GM23248 (cell line): ENCODE measurements at regions not wholly inside any gene's neighbourhood (a gene's known extent, or its start where the extent isn't known, plus 50 kb on each side); places are given as distances from the start of the nearest gene placed in this dataset.

Experiments
- DNase-seq: peaks from one replicate; pipeline ENCODE4 v3.0.0-alpha.2; 2015
- H2AFZ ChIP-seq: fragments of 200-600 bp; sonication (generic); 2 replicates; pipeline ENCODE4 v1.6.1; 2016; ENCODE audit warnings: antibody characterized with exemption
- H3F3A ChIP-seq: fragments of 200-600 bp; sonication (generic); 2 replicates; pipeline ENCODE4 v1.6.1; 2016; ENCODE audit warnings: mild to moderate bottlenecking, antibody characterized with exemption, mixed run types; ENCODE audit not compliant: insufficient read depth
- H3K27ac ChIP-seq: fragments of 200-600 bp; sonication (generic); 2 replicates; pipeline ENCODE4 v1.5.1; 2016; ENCODE audit warnings: mild to moderate bottlenecking
- H3K27me3 ChIP-seq: fragments of 200-600 bp; sonication (generic); replicated peaks from 2 replicates; pipeline ENCODE4 v1.6.1; 2016; ENCODE audit warnings: mild to moderate bottlenecking; ENCODE audit not compliant: insufficient read depth
- H3K36me3 ChIP-seq: fragments of 200-600 bp; sonication (generic); 2 replicates; pipeline ENCODE4 v1.6.1; 2016; ENCODE audit warnings: low read depth, mild to moderate bottlenecking
- H3K4me1 ChIP-seq: fragments of 200-600 bp; sonication (generic); 2 replicates; pipeline ENCODE4 v1.6.1; 2016; ENCODE audit warnings: mild to moderate bottlenecking; ENCODE audit not compliant: insufficient read depth
- H3K4me2 ChIP-seq: fragments of 200-600 bp; sonication (generic); one replicate; pipeline ENCODE4 v1.6.1; 2016; ENCODE audit warnings: mild to moderate bottlenecking; ENCODE audit not compliant: unreplicated experiment
- H3K4me3 ChIP-seq: fragments of 200-600 bp; sonication (generic); 2 replicates; pipeline ENCODE4 v1.5.1; 2016; ENCODE audit warnings: mild to moderate bottlenecking
- H3K79me2 ChIP-seq: fragments of 200-600 bp; sonication (generic); 2 replicates; pipeline ENCODE4 v1.6.1; 2016; ENCODE audit warnings: mild to moderate bottlenecking; ENCODE audit not compliant: insufficient read depth
- H3K9ac ChIP-seq: fragments of 200-600 bp; sonication (generic); 2 replicates; pipeline ENCODE4 v1.6.1; 2016; ENCODE audit warnings: mild to moderate bottlenecking
- H3K9me2 ChIP-seq: fragments of 200-600 bp; sonication (generic); 2 replicates; pipeline ENCODE4 v1.6.1; 2016; ENCODE audit warnings: mixed run types, mild to moderate bottlenecking, moderate library complexity; ENCODE audit not compliant: insufficient read depth
- H3K9me3 ChIP-seq: fragments of 200-600 bp; sonication (generic); one replicate; pipeline ENCODE4 v1.6.1; 2017; ENCODE audit warnings: low read depth
- H4K20me1 ChIP-seq: fragments of 200-600 bp; sonication (generic); 2 replicates; pipeline ENCODE4 v1.6.0; 2016; ENCODE audit not compliant: insufficient read depth
- EZH2 ChIP-seq: fragments of 200-600 bp; sonication (generic); IDR thresholded peaks from 2 replicates; pipeline ENCODE4 v1.6.1; 2018; ENCODE audit warnings: antibody characterized with exemption, mild to moderate bottlenecking; ENCODE audit not compliant: insufficient read depth, poor library complexity, severe bottlenecking
- EZH2phosphoT487 ChIP-seq: fragments of 200-600 bp; sonication (generic); IDR thresholded peaks from 2 replicates; pipeline ENCODE4 v1.6.1; 2018; ENCODE audit warnings: antibody characterized with exemption, moderate library complexity, mild to moderate bottlenecking, low read depth; ENCODE audit not compliant: insufficient read depth
- WGBS, 2 experiments: methylation state at CpG; one replicate each; pipeline ENCODE4 v1.1.6; 2015 to 2017; ENCODE audit warnings: low lambda C conversion rate in 2 of 2, low coverage in 1 of 2; ENCODE audit errors: missing lambda C conversion rate in 2 of 2; 5-methylcytosine and 5-hydroxymethylcytosine counted together
- in situ Hi-C: fragments of 300-500 bp; cut with MboI; formaldehyde crosslinking; loops from 2 replicates; pipeline ENCODE4 v1.15.0; 2020

DNA sequence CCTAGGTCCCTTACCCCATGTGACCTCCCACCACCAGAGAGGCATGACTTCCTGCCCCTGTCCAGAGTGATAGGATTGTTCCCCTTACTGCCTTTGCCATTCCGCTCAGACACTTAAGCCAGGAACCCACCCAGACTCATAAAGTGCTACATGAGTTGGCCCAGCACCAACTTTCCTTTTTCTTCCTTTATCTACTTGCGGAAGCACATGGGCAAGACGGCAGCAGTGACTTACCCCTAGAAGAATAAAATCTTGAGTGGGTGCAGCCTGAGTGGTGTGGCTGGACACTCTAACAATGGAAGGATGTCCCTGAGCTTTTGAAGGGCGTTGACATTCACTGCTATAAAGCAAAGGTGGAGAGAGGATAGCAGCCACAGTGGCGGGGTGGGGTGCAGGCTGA is 100.1 kb downstream of the MAB21L3 start:
- no peaks in the 10 kb centered on the region for H3F3A ChIP-seq
- TF ChIP-seq EZH2phosphoT487 (no peak), EZH2 (no peak)
- no peak overlapping the region for H3K27ac ChIP-seq
- WGBS, 2 experiments: 38 to 40% methylated on average over 5 of the region's 5 CpGs
- in situ Hi-C loops: no loop called here
- no peaks in the 10 kb centered on the region for H4K20me1 ChIP-seq
- H3K9ac ChIP-seq: no peak overlapping the region
- no peak overlapping the region for H3K4me2 ChIP-seq
- H3K4me1 ChIP-seq: no peaks in the 10 kb centered on the region
- H3K79me2 ChIP-seq: no peaks in the 10 kb centered on the region
- no peaks in the 10 kb centered on the region for H3K36me3 ChIP-seq
- no peak overlapping the region for H3K4me3 ChIP-seq
- H2AFZ ChIP-seq: no peak overlapping the region
- peaks cover 13% of the 10 kb centered on the region; the same call in 1 of the 2 replicates for H3K27me3 ChIP-seq
- H3K9me2 ChIP-seq: no peaks in the 10 kb centered on the region
- no peaks in the 10 kb centered on the region for H3K9me3 ChIP-seq
- no peak for DNase-seq

- in situ Hi-C loops: no loop called here
- Histone ChIP-seq H3K27ac (no peak overlapping the region), H3K9me2 (no peaks in the 10 kb centered on the region), H2AFZ (no peak overlapping the region), H3K4me2 (no peak overlapping the region), H3K79me2 (no peaks in the 10 kb centered on the region), H3K4me3 (no peak overlapping the region), H3K9me3 (no peaks in the 10 kb centered on the region), H3K4me1 (no peaks in the 10 kb centered on the region), H3K9ac (no peak overlapping the region), H3K36me3 (no peaks in the 10 kb centered on the region), H3K27me3 (peaks cover 5% of the 10 kb centered on the region; the same call in 1 of the 2 replicates), H4K20me1 (no peaks in the 10 kb centered on the region), H3F3A (no peaks in the 10 kb centered on the region)
- no peak for TF ChIP-seq EZH2phosphoT487
- no peak for TF ChIP-seq EZH2
- 52 to 54% methylated on average over 6 of the region's 6 CpGs for WGBS, 2 experiments
- DNase-seq: no peak
These were observed 107.7 kb downstream of the MAB21L3 start for GRCh38 chr1:116218922-116219321.

DNA sequence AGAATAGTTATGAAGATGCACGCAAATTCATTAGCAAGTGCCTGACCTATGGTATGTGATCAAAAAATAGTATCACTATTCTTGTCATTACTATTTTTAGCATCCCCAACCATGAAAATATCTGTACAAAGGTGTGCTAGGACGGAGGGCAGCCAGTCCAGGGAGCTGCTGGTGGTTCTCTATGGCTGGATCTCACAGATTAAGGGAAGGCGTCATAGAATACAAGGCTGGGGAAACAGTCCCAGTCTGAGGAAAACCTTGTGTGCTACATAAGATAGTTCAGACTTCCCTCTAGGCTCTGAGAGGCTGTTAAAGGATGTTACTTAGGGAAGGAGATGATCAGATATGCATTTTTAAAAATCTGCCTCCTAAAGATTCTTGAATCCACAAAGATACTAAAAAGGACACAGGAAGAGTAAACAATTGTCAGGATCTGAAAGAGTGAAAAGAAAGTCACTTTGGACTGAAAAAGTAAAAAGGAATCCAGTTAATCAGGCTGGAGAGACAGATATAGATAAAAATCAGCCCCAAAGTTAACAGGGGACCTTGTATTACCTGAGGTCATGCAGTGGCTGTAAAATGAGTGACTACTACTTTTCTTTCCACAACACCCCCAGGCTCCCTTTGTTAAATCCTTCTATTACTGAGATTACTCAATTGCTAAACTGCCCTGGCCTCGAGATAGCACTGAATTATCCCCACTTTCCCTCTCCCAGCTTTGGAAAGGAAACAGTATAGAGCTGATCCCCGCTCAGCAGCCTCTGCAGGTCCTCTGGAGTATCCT is 108.6 kb downstream of the MAB21L3 start:
- whole genome bisulfite sequencing, 2 experiments: 47 to 52% methylated on average over 5 of the region's 5 CpGs
- TF ChIP-seq EZH2: no peak
- TF ChIP-seq EZH2phosphoT487: no peak

DNA sequence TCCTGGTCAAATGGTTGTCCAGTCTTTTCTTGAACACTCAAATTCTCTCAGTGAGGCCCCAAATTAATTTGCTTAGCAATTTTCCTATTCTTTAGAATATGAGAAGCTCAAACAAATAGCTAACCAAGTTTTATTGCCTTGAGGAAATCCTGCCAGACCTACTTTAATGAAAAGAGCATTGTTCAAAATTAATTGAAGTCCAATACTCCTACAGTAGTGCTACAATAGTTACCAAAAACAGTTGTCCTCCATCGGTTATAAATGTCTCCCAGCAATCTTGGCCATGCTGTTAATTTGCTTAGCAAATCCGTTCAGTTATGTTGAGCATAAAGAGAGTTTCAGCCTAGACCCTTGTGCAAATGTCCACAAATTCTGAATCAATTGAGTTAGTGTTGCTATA is 112.9 kb downstream of the MAB21L3 start:
- H2AFZ ChIP-seq: no peak overlapping the region
- H4K20me1 ChIP-seq: no peaks in the 10 kb centered on the region
- DNase-seq: no peak
- H3K4me3 ChIP-seq: no peak overlapping the region
- no peaks in the 10 kb centered on the region for H3K9me3 ChIP-seq
- H3K79me2 ChIP-seq: no peaks in the 10 kb centered on the region
- no peak overlapping the region for H3K4me2 ChIP-seq
- H3K27ac ChIP-seq: no peak overlapping the region
- H3F3A ChIP-seq: no peaks in the 10 kb centered on the region
- H3K9ac ChIP-seq: no peak overlapping the region
- no peaks in the 10 kb centered on the region for H3K9me2 ChIP-seq
- in situ Hi-C loops: no loop called here
- 1% methylated on average over 2 of the region's 2 CpGs for WGBS, 2 experiments
- H3K4me1 ChIP-seq: no peaks in the 10 kb centered on the region
- TF ChIP-seq EZH2 (no peak), EZH2phosphoT487 (no peak)
- H3K27me3 ChIP-seq: peaks cover 5% of the 10 kb centered on the region; the same call in 1 of the 2 replicates
- H3K36me3 ChIP-seq: no peaks in the 10 kb centered on the region

More for the DNA sequence above, 108.6 kb downstream of the MAB21L3 start:
- DNase-seq: no peak
- no peak overlapping the region for H3K4me2 ChIP-seq
- H3K9ac ChIP-seq: no peak overlapping the region
- no peak overlapping the region for H3K27ac ChIP-seq
- H3K4me1 ChIP-seq: no peaks in the 10 kb centered on the region
- H3K9me3 ChIP-seq: no peaks in the 10 kb centered on the region
- H3K4me3 ChIP-seq: no peak overlapping the region
- H4K20me1 ChIP-seq: no peaks in the 10 kb centered on the region
- H3K36me3 ChIP-seq: no peaks in the 10 kb centered on the region
- H2AFZ ChIP-seq: no peak overlapping the region
- in situ Hi-C loops: no loop called here
- H3K9me2 ChIP-seq: no peaks in the 10 kb centered on the region
- H3K79me2 ChIP-seq: no peaks in the 10 kb centered on the region
- H3F3A ChIP-seq: no peaks in the 10 kb centered on the region
- H3K27me3 ChIP-seq: peaks cover 5% of the 10 kb centered on the region; the same call in 1 of the 2 replicates
